ENCODE measurements at regions not wholly inside any gene's neighbourhood (a gene's known extent, or its start where the extent isn't known, plus 50 kb on each side); places are given as distances from the start of the nearest gene placed in this dataset.

GRCh38 chr20:48096957-48097890 is 311.9 kb upstream of the SULF2 start:
- Histone ChIP-seq H3K4me1 (no peaks in the 10 kb centered on the region), H3K9me3 (no peaks in the 10 kb centered on the region), H3K27me3 (no peaks in the 10 kb centered on the region), H3K36me3 (no peaks in the 10 kb centered on the region), H3K27ac (no peak overlapping the region), H3K4me3 (no peak overlapping the region)
- no peak for DNase-seq
- intact Hi-C loops (cut with DNase I) = no loop called here
- peak in 1 of 4 donors; percentile 29 for ATAC-seq
- 82% methylated on average over 4 of the region's 10 CpGs for WGBS (ENCODE audit: insufficient coverage, low coverage, low lambda C conversion rate, missing lambda C conversion rate)
- no peak for TF ChIP-seq CTCF (IDR thresholded peaks at IDR 0.05)
- TF ChIP-seq POLR2A (IDR thresholded peaks at IDR 0.05) = no peak

GRCh38 chr20:48096212-48096875 is 311.1 kb upstream of the SULF2 start:
- Histone ChIP-seq H3K4me3 (no peak overlapping the region), H3K36me3 (no peaks in the 10 kb centered on the region), H3K9me3 (no peaks in the 10 kb centered on the region), H3K4me1 (no peaks in the 10 kb centered on the region), H3K27ac (no peak overlapping the region), H3K27me3 (no peaks in the 10 kb centered on the region)
- intact Hi-C loops (cut with DNase I) = no loop called here
- whole genome bisulfite sequencing (ENCODE audit: insufficient coverage, low coverage, low lambda C conversion rate, missing lambda C conversion rate) = 95% methylated on average over 7 of the region's 12 CpGs
- ATAC-seq = no peak
- DNase-seq = no peak
- TF ChIP-seq POLR2A (IDR thresholded peaks at IDR 0.05) = no peak
- TF ChIP-seq CTCF (IDR thresholded peaks at IDR 0.05) = no peak

GRCh38 chr20:48094944-48095343 is 309.7 kb upstream of the SULF2 start:
- Histone ChIP-seq H3K9me3 (no peaks in the 10 kb centered on the region), H3K4me3 (no peak overlapping the region), H3K36me3 (no peaks in the 10 kb centered on the region), H3K27ac (no peak overlapping the region), H3K4me1 (no peaks in the 10 kb centered on the region), H3K27me3 (no peaks in the 10 kb centered on the region)
- WGBS (ENCODE audit: insufficient coverage, low coverage, low lambda C conversion rate, missing lambda C conversion rate) = 54% methylated on average over 7 of the region's 7 CpGs
- intact Hi-C loops (cut with DNase I) = no loop called here
- ATAC-seq = no peak
- TF ChIP-seq CTCF (IDR thresholded peaks at IDR 0.05) = no peak
- no peak for TF ChIP-seq POLR2A (IDR thresholded peaks at IDR 0.05)
- DNase-seq = no peak

- H3K9me3 ChIP-seq = no peaks in the 10 kb centered on the region
- no peaks in the 10 kb centered on the region for H3K4me1 ChIP-seq
- H3K27me3 ChIP-seq = no peaks in the 10 kb centered on the region
- H3K36me3 ChIP-seq = no peaks in the 10 kb centered on the region
- TF ChIP-seq CTCF (IDR thresholded peaks at IDR 0.05) (no peak), POLR2A (IDR thresholded peaks at IDR 0.05) (no peak)
- DNase-seq (no peak), ATAC-seq (no peak)
- intact Hi-C loops (cut with DNase I) = no loop called here
- 72% methylated on average over 5 of the region's 5 CpGs for WGBS (ENCODE audit: insufficient coverage, low coverage, low lambda C conversion rate, missing lambda C conversion rate)
- H3K27ac ChIP-seq = no peak overlapping the region
- H3K4me3 ChIP-seq = no peak overlapping the region
These were observed 309.0 kb upstream of the SULF2 start for GRCh38 chr20:48094196-48094749.

All from right lobe of liver (tissue), 6 donors.